Omental fat pad (tissue), 3 donors: ENCODE measurements at regions not wholly inside any gene's neighbourhood (a gene's known extent, or its start where the extent isn't known, plus 50 kb on each side); places are given as distances from the start of the nearest gene placed in this dataset.

Experiments
- ATAC-seq: fragments of 150-250 bp; one replicate; pipeline ENCODE4 v1.9.1; 2016; ENCODE audit warnings: mild to moderate bottlenecking, moderate library complexity; ENCODE audit not compliant: low FRiP score
- DNase-seq: peaks from one replicate; pipeline ENCODE4 v3.0.0-alpha.2; 2019; ENCODE audit warnings: low spot score
- CTCF ChIP-seq, 3 donors: fragments of 450-650 bp; IDR thresholded peaks; one replicate each; pipeline ENCODE4 v1.5.1; 2016 to 2017; ENCODE audit warnings: antibody characterized with exemption in 3 of 3, mild to moderate bottlenecking in 3 of 3, moderate library complexity in 2 of 3

- ATAC-seq (no peak), DNase-seq (no peak)
- TF ChIP-seq CTCF (IDR thresholded peaks at IDR 0.05) = no peak
Measured at GRCh38 chr10:3514691-3515090, 270.3 kb downstream of the KLF6 start.

- ATAC-seq (no peak), DNase-seq (no peak)
- TF ChIP-seq CTCF (IDR thresholded peaks at IDR 0.05) = no peak
Measured at GRCh38 chr10:3512263-3512662, 272.7 kb downstream of the KLF6 start.

GRCh38 chr10:3511483-3511882 lies 273.5 kb downstream of the KLF6 start:
- DNase-seq (no peak), ATAC-seq (no peak)
- no peak for TF ChIP-seq CTCF (IDR thresholded peaks at IDR 0.05)

- ATAC-seq = no peak
- DNase-seq = no peak
- TF ChIP-seq CTCF (IDR thresholded peaks at IDR 0.05) = no peak
Measured at GRCh38 chr10:3510741-3511140, 274.3 kb downstream of the KLF6 start.

- ATAC-seq (no peak), DNase-seq (no peak)
- no peak for TF ChIP-seq CTCF (IDR thresholded peaks at IDR 0.05)
Measured at GRCh38 chr10:3509355-3509754, 275.7 kb downstream of the KLF6 start.

GRCh38 chr10:3503299-3503698 lies 281.7 kb downstream of the KLF6 start:
- no peak for DNase-seq
- no peak for TF ChIP-seq CTCF (IDR thresholded peaks at IDR 0.05)
- peak; percentile 37 for ATAC-seq

- no peak for ATAC-seq
- DNase-seq = no peak
- TF ChIP-seq CTCF (IDR thresholded peaks at IDR 0.05) = no peak
Measured at GRCh38 chr10:3502673-3503072, 282.3 kb downstream of the KLF6 start.
